NCI-H526 treated with DMSO at 0.1 percent for 48 hours (cell line): ENCODE measurements at regions not wholly inside any gene's neighbourhood (a gene's known extent, or its start where the extent isn't known, plus 50 kb on each side); places are given as distances from the start of the nearest gene placed in this dataset.

ENCODE experiments used
- DNase-seq: peaks from one replicate; lab custom pipeline; 2025; lab: John Stamatoyannopoulos, UW

DNA sequence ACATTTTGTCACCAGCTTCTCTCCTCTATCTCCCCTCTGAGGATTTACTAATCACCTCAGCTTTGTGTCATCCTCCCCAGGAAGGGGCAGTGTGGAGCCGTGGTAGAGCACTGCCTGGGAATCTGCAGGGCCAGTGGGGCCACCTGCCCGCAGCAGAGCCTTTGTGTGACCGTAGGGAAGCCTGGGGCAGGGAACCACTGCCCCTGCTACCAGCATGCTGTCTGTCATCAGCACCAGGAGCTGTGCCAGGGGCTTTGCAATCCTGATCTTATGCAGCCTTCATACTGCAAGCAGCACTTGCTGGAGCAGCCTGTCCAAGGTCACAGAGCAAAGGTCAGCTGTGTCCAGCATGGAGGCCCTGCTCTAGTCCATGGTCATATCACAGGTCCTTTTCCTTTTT lies 170.2 kb upstream of the IL12A start:
- DNase-seq, result no peak

DNA sequence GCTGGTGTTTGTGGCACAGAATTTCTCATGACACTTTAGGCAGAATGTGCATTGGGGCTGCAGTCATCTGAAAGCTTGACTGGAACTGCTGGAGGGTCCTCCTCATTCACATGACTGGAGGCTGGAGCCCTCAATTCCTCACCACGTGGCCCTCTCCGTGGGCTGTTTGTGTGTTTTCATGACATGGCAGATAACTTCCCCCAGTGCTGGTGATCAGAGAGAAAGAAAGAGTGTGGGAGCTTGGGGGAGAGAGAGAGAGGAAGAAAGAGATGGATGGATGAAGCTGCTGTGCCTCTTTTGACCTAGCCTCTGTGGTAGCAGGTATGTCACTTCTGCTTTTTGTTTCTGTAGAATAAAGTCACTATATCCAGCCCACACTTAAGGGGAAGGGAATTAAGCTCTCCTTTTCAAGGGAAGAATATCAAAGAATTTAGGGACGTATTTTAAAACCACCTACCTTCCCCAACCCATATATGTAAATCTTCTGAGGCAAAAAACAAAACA lies 169.6 kb upstream of the IL12A start:
- no peak for DNase-seq

DNA sequence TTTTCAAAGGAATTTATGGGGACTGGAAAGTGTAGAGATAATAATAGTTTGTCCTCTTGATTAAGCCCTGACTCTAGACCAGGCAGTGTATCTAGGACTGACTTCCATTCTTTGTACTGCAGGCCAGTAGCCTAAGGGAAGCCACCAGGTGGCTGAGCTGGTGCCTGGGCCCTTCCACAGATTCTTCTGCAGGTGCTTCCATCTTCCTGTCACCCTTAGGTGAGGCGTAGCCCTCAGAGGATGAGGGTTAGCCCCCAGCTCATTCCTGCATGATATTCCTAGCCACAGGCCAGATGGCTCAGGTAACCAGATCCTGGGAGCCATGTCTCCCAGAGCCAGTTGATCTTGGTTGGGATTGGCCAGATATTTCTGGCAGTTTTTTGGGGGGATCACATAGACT lies 169.0 kb upstream of the IL12A start:
- no peak for DNase-seq

DNA sequence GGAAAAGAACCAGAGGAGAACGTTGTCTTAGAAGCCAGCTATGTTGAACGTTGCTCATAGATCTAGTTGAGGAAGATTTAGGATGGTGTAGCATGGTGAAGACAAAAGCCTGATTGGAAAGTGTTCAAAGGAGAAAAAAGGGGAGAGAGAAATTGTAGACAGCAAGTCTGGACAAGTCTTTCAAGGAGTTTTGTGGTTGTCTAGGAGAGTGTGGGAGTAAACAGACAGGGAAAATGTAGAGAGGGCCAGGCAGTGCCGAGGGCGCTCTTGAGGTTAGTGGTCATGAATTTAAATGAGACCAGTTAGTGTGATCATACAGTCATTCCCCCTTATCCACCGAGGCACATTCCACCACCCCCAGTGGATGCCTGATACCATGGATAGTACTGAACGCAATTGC lies 167.5 kb upstream of the IL12A start:
- no peak for DNase-seq

DNA sequence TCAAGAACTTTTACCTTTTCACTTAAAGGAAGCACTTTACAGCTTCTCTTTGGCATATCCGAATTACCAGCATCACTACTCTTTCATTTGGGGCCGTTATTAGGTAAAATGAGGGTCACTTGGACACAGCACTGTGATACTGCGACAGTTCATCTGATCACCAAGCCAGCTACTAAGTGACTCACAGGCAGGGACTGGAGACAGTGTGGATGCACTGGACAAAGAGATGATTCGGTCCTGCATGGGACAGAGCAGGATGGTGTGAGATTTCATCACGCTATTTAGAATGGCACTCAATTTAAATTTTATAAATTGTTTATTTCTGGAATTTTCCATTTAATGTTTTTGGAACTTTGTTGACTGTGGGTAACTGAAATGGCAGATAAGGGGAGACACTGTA lies 166.9 kb upstream of the IL12A start:
- DNase-seq, result no peak

DNA sequence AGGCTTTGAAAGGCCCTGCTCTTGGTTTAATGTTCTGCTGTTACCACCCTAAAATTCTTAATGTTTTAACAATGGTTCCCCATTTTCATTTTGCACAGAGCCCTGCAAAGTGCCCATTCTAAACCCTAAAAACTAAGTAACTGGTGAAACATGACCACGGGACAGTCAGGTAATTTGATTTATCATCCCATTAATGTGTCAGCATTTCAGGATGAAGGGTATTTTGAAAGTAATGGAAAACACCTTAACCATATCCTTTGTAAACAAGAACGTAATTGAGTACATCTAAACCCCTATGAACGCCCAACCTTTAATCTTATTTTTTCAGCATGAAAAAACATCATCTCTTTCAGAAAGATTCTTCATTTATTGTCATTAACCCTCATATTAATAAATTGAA lies 164.9 kb upstream of the IL12A start:
- DNase-seq, result no peak

DNA sequence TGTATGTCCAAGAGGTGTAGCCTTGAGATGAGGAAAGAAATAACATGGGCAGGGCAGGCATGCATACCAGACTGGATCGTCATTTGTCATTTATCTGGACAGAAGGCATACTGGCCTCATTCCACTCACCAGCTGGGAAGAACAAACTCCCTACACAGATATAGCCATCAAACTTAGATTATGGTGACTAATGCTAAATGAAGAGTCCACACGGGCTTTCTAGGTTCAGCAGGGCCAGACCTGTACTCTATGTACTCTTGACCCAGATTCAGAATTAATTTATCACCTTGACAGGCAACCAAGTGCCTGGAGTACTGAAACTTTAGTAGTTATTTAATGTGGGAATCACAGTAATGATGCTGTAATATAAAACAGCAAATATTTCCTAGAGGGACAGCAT lies 164.3 kb upstream of the IL12A start:
- DNase-seq, result no peak

DNA sequence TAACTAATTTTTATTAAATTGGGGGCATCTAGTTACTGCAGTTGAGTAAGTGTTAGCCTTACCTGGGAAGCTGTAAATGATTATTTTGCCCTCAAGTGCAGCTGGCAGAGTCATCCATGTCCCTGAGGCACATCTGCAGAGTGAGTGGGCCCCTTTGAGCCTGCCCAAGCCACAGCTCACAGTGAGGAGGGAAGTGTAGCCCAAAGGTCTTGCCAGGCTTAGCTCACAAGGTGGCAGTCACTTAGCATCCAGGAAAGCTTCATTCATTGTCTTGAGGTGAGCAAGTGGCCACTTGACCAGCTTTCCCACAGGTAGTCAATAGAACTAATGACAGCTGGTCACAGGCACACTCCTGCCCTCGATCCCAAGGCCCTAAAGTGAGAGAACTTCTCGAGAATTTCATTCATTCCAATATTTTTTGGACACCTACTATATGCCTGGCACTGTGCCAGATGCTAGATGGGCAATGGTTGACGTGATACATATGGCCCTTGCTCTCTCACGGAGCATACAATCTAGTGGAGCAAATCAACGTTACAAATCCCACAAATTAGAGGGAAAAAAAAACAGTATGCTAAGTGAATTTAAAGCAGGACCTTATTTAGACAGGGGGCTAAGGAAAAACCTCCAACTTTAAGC lies 163.3 kb upstream of the IL12A start:
- DNase-seq, result no peak

DNA sequence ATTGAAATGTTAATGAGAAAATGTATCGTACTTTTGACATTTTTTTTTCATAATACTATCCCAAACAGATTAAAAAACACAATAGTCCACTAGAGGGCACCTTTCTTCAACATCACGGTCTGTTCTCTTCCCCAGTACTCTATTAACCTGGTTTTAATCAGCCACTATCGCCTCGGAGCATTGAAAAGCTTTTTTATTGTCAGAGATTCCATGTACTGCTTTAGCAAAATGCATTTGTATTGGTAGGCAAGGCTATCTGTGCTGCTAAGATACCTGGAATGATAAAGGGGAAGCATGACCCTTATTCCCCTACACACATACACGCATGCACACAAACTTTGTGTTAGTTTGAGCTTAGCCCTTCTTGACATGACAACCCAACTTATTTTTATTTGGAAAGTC lies 160.1 kb upstream of the IL12A start:
- peak; percentile 80 for DNase-seq

DNA sequence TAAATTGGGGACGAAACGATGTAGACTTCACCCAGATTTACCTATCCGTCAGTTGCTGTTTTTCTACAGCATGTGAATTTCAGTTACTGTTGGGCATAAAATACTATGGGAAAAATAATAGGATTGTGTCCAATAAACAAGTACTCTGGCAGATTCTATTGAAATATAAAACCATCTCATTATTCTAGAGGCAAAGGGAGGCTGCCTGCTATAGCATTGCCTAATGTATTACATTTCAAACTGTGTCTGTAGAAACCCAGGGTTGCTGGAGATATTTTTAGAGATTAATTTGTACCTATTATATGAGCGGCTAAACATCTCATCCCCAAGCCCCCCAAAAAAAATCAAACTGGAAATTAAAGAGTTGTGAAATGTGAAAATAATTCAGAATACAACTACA lies 159.6 kb upstream of the IL12A start:
- no peak for DNase-seq

DNA sequence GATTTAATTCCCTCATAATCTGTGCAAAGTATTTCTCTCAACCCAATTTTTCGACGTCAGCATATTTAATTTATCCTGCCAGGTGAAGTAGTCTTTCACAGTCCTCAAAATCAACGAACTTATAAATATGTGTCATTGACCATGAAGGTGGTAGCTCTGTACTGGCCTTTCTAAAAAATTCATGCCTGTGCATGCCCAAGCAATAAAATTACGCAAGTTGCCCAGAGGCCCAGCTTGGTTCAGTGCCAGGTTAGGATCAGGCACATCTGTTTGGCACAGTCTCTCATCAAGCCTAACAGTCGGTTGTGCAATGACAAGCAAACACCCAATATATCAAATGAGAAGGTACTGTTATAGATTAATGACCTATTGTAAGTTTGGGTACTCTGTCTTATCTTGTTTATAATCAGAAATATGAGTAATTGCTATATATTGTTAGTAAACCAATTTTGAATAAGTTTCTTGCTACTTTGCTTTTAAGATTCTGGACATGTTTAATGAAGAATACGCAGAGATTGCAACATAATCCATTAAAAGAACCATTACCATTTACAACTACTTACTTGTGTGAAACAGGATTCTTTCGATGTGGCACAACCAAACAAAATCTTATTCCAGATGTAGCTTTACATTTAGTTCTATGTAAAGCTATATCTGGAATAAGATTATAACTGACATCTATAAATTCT lies 159.0 kb upstream of the IL12A start:
- DNase-seq, result peak; percentile 75

DNA sequence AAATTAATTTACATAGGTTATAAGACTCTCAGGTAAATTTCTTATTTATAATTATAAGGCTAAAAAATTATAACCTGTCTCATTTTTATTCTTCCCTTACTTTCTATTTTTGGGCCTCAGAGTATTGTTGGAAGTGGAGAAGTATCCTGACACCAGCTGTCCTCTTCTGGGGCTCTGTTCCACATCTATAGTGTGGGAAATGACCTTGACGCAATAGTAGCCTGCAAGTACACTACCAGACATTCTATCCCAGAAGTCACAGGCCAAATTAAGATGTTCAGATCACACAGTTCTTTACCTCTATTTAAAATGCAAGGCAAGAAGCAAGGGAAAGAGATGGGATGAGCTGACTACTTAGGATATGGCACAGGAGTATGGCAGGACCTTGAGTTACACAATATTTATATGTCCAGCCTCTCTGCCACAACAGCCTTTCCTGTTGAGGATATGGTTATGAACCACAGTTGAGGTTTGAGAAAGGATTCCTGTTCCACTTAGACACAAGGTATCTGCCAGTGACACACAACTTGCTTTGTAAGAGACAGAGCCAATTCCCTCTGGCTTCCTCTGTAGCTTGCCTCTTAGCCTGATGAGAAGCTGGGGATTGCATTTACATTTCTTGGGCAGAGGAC lies 158.0 kb upstream of the IL12A start:
- no peak for DNase-seq

DNA sequence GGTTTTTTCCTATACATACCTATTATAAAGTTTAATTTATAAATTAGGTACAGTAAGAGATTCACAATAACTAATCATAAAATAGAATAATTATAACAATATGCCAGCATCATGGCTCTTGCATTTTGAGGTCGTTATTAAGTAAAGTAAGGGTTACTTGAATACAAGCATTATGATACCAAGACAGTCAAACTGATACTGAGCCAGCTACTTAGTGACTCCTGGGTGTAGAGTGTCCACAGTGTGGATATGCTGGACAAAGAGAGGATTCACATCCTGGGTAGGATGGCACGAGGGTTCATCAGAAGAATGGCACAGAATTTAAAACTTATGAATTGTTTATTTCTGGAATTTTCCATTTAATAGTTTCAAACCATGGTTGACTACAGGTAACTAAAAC lies 157.2 kb upstream of the IL12A start:
- DNase-seq, result no peak

DNA sequence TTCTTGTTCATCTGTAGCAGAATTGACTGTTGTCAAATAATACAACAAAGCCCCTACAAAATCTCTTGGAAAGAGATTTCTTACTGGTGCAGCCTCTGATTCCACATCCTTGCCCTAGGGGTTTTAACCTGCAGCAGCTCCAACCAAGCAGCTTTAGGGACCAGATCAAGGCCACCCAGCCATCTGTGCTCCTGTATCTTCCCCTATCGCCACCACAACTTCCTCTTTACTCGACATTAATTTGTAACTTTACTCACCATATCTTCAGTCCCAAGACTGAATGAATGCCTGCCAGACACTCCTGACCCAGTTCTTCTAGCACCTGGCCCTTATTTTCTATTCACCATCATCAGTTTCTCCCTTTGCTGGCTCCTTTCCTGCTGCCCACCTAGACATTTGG lies 156.6 kb upstream of the IL12A start:
- no peak for DNase-seq

DNA sequence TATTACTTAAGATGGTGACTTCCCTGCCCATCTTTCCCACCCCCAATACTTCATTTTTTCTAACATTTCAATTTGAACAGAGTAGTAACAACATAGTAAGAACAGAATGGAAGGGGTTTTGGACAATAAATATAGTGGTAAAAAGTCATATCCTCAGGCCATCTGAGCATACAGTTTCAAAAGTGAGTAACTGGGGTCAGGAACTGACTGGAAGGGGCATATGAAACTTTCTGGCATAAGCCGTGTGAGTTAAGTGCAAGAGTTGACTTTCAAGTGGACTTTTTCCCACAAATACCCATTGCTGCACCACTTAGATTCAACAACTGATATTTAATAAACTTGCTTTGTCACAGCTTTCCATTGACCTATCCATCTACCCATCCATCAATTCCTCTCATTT lies 153.5 kb upstream of the IL12A start:
- DNase-seq, result no peak

DNA sequence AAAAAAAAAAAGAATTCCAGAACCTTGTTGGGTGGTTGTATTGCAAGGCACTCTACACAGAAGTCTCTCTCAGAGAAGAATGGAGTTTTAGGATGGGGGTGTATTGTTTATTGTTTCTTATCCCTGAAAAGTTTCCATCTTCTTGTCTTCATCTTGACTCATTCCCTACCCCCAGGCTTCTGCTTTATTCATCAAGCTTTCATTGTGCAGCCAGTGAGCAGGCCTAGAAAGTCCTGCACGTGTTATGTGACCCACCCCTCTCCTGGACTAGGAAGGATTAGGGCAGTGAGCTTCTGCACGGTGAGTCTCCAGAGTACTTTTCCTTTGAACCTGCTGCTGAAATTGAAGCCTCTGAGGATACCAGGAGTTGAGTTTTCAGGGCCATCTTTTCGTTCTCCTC lies 150.9 kb upstream of the IL12A start:
- no peak for DNase-seq

DNA sequence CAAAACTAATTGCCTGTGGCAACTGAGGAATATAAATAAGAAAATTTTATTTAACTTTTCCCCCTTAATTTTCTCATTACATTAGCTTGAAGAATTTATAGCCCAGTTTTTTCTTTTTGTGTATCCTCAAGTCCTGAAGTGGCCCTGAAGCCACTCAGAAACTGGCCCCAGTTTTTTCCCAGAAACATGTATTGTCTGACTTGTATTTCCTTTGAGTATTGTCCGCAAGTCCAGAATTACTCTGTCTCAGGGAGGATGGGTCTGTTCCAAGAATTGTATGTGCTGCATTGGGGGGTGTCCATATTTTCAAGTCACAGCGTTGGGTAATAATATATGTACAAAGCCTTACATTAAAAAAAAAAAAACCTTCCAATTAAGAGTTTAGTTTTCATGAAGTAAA lies 149.7 kb upstream of the IL12A start:
- DNase-seq, result no peak

DNA sequence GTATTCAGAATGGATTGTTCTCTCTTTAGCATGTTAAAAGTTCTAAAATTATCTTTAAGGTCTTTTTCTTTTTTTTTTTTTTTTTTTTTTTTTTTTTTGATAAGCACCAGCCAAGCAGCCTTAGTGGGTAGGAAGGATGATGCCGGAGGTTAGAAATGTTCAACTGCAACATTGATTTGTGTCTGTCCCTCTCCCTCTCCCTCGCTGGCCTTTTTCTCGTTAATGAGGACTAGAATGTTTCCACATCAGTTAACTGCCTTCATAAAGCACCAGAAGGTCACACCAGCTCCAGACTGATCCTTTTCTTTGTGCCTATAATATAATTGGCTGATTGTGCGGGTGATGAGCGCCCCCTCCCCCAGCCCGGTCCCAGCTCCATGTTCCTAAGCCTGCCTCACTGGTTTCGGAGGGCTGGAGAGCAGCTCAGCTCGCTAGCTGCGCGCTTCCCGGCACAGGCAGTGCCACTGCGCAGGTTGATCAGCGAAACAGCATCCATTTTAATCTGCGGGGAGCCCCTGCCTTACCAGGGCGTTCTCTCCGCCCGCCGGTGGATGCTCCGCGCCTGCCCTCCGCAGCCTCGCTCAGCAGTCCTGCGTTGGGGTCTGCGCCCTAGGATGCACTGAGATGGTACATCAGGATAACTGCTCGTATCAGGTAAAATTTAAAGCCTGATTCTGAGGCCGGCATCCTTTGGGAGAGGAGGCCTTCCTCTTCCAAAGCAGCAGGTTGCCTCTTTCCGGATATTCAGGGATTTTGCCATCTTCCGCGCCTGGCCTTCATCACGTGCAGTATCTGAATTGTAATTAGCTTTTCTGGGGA lies 148.9 kb upstream of the IL12A start, which contains the start of gene SCHIP1:
SCHIP1 (plus strand) TSS at position 301 of the 819 bp plus-strand sequence.
- DNase-seq, result peak; percentile 93

DNA sequence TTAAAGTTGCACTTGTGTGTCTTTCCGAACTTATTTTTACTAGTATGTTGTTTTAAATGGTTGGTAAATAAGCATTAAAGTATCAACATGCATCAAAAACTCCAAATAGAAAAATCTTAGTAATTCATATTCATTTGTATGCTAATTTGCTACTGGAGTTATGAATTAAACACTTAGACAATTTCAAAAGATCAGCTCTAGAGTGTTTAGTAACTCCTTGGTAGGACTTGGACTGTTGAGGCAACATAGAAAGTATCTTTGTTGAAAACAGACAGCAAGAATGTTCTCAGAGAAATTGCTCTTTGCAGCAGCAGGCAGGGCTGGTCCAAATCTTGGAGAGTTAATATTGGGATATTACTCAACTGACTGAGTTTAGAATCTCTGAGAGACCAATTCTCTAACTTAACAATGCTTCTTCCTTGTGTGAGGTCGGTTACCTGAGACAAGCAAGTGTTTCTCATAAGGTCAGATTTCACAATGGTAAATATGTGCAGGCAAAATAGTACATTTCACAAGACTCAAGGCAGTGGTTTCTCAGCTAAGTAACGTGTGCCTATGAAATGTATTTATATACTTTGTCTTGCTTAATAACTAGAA lies 147.8 kb upstream of the IL12A start:
- peak; percentile 19 for DNase-seq

DNA sequence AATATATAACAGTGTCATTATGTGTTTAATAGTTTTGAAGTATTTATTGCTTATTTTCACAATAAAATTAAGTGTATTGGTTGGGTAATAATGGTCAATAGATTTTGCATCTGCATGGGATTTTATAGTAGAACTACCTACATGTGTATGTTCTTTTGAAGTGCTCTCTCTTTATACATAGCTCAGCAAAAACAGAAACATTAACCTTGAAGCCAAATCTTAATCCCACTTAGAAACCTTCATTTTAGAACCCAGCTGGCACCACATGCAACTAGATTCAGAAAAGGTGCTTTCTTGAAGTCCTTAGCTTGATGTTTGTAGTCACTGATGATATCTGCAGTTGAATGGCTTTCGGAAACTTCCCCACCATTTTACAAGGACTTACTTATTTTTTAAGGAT lies 146.9 kb upstream of the IL12A start:
- no peak for DNase-seq

DNA sequence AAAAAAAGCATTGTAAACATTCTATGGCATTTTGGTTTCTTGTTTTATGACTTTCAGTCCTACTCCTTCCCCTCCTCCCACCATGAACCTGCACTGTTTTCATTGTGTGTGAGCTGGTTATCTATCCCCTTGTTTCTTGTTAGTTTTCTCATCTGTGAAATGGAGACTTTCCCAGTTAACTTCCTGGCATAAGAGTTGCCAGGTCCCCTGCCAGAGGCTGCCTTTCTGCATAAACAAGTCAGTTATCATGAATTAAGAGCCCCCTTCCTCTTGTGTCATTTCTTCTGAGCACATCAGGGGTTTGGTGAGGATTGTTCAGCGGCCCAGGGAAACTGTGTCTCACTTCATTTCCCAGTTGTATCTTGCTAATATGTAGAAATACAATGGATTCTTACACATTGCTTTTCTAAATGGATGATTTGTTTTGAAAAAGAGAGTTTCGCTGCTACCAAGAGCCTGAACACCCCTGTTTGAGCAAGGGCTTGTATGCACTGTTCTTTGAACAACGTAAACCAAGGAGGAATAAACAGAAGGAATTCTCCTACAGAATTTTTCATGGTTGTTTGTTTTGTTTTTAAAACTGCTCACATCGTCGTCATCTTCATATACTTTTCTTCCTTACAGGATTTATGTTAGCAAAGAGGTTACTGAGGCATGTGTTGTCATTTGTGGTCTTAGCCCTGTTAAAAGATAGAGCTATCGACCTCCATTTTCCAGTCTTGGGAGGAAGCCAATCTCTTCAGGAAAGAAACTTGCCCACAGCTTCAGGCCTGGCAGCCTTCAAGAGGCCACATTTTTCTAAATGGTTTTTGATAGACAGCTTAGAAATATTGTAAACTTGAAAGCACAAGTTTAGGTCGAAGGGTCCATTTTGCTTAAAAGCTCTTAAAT lies 144.6 kb upstream of the IL12A start:
- DNase-seq, result no peak
